Liver (tissue), 8 donors: ENCODE measurements at regions not wholly inside any gene's neighbourhood (a gene's known extent, or its start where the extent isn't known, plus 50 kb on each side); places are given as distances from the start of the nearest gene placed in this dataset.

ENCODE experiments used
- DNase-seq: peaks from one replicate; pipeline ENCODE4 v3.0.0-alpha.2; 2017; ENCODE audit warnings: low spot score
- H3K27ac ChIP-seq, 2 donors: one replicate each; pipeline ENCODE4 v1.7.0; 2013; ENCODE audit warnings: inconsistent platforms in 2 of 2, low read length in 2 of 2, control low read depth in 1 of 2, low read depth in 1 of 2, mild to moderate bottlenecking in 1 of 2
- H3K27me3 ChIP-seq, 4 donors: one replicate each; pipeline versions ENCODE4 v1.6.1 to v1.7.0; 2013; ENCODE audit warnings: low read length in 3 of 4, inconsistent platforms in 1 of 4, mild to moderate bottlenecking in 1 of 4, moderate library complexity in 1 of 4; ENCODE audit not compliant: control insufficient read depth in 4 of 4, insufficient read depth in 4 of 4
- H3K36me3 ChIP-seq, 4 donors: one replicate each; pipeline versions ENCODE4 v1.6.1 to v1.7.0; 2013; ENCODE audit warnings: low read length in 3 of 4, mild to moderate bottlenecking in 3 of 4, low read depth in 1 of 4, moderate library complexity in 1 of 4; ENCODE audit not compliant: control insufficient read depth in 4 of 4, insufficient read depth in 3 of 4
- H3K4me1 ChIP-seq, 4 donors: one replicate each; pipeline versions ENCODE4 v1.6.1 to v1.7.0; 2013; ENCODE audit warnings: low read length in 3 of 4, mild to moderate bottlenecking in 3 of 4, moderate library complexity in 1 of 4; ENCODE audit not compliant: control insufficient read depth in 4 of 4, insufficient read depth in 4 of 4
- H3K4me3 ChIP-seq, 3 donors: one replicate each; pipeline versions ENCODE4 v1.6.1 to v1.7.0; 2013; ENCODE audit warnings: low read length in 3 of 3, control low read depth in 1 of 3, low read depth in 1 of 3, mild to moderate bottlenecking in 1 of 3
- H3K9ac ChIP-seq, 2 donors: one replicate each; pipeline ENCODE4 v1.7.0; 2013; ENCODE audit warnings: low read length in 2 of 2, mild to moderate bottlenecking in 2 of 2, moderate library complexity in 2 of 2, control low read depth in 1 of 2, low read depth in 1 of 2
- H3K9me3 ChIP-seq, 4 donors: one replicate each; pipeline versions ENCODE4 v1.6.1 to v1.7.0; 2013; ENCODE audit warnings: low read length in 3 of 4; ENCODE audit not compliant: control insufficient read depth in 4 of 4
- EGR1 ChIP-seq, 2 donors: IDR thresholded peaks; 2 replicates each; pipeline ENCODE4 v1.6.1; 2016 to 2018; ENCODE audit warnings: antibody characterized with exemption in 2 of 2, low read depth in 2 of 2
- FOXA1 ChIP-seq: IDR thresholded peaks from 2 replicates; pipeline ENCODE4 v1.6.1; 2016; ENCODE audit warnings: antibody characterized with exemption
- FOXA2 ChIP-seq: IDR thresholded peaks from 2 replicates; pipeline ENCODE4 v1.6.1; 2016; ENCODE audit warnings: antibody characterized with exemption
- GABPA ChIP-seq, 2 donors: IDR thresholded peaks in 1 of 2; conservative IDR thresholded peaks in 1 of 2; 2 replicates each; pipeline ENCODE4 v1.6.1; 2016; ENCODE audit warnings: antibody characterized with exemption in 2 of 2, mild to moderate bottlenecking in 1 of 2, moderate library complexity in 1 of 2
- HNF4A ChIP-seq, 2 donors: conservative IDR thresholded peaks; 2 replicates each; pipeline ENCODE4 v1.6.1; 2016; ENCODE audit warnings: antibody characterized with exemption in 2 of 2, mild to moderate bottlenecking in 2 of 2
- HNF4G ChIP-seq: IDR thresholded peaks from 2 replicates; pipeline ENCODE4 v1.6.1; 2016; ENCODE audit warnings: antibody characterized with exemption
- JUND ChIP-seq, 2 donors: IDR thresholded peaks; 2 replicates each; pipeline ENCODE4 v1.6.1; 2016; ENCODE audit warnings: antibody characterized with exemption in 2 of 2
- NR2F2 ChIP-seq: IDR thresholded peaks from 2 replicates; pipeline ENCODE4 v1.6.1; 2016; ENCODE audit warnings: antibody characterized with exemption
- RAD21 ChIP-seq, 2 donors: IDR thresholded peaks; 2 replicates each; pipeline ENCODE4 v1.6.1; 2016; ENCODE audit warnings: antibody characterized with exemption in 2 of 2, mild to moderate bottlenecking in 2 of 2
- REST ChIP-seq: IDR thresholded peaks from 2 replicates; pipeline ENCODE4 v1.6.1; 2016; ENCODE audit warnings: antibody characterized with exemption, mild to moderate bottlenecking
- RXRA ChIP-seq, 2 donors: IDR thresholded peaks; 2 replicates each; pipeline ENCODE4 v1.6.1; 2017 to 2018; ENCODE audit warnings: antibody characterized with exemption in 2 of 2, mild to moderate bottlenecking in 1 of 2
- SP1 ChIP-seq: IDR thresholded peaks from 2 replicates; pipeline ENCODE4 v1.6.1; 2018; ENCODE audit warnings: antibody characterized with exemption, mild to moderate bottlenecking
- TAF1 ChIP-seq: conservative IDR thresholded peaks from 2 replicates; pipeline ENCODE4 v1.6.1; 2016; ENCODE audit warnings: antibody characterized with exemption, mild to moderate bottlenecking
- YY1 ChIP-seq: IDR thresholded peaks from 2 replicates; pipeline ENCODE4 v1.6.1; 2016; ENCODE audit warnings: antibody characterized with exemption, mild to moderate bottlenecking
- WGBS: extraction: QIAGEN DNeasy Blood & Tissue Kit; methylation state at CpG from one replicate; pipeline ENCODE4 v1.1.7; 2013; 5-methylcytosine and 5-hydroxymethylcytosine counted together
- TF ChIP-seq, protein P1 (sequence below): IDR thresholded peaks from 2 replicates; pipeline ENCODE4 v1.6.1; 2016; ENCODE audit warnings: antibody characterized with exemption
- TF ChIP-seq, protein P2 (sequence below): IDR thresholded peaks from 2 replicates; pipeline ENCODE4 v1.6.1; 2016; ENCODE audit warnings: antibody characterized with exemption
- TF ChIP-seq, protein P3 (sequence below): fragments of 150-350 bp; IDR thresholded peaks from 2 replicates; pipeline ENCODE4 v1.5.1; 2017; ENCODE audit warnings: improper control_type of control experiment, low read depth, low read length; ENCODE audit not compliant: missing input control
- TF ChIP-seq, protein P4 (sequence below): IDR thresholded peaks from 2 replicates; pipeline ENCODE4 v1.6.1; 2016; ENCODE audit warnings: antibody characterized with exemption
- donor health status: healthy.
- donor health status: healthy.
- donor health status: healthy.
- donor health status: healthy.
- donor health status: healthy.

DNA sequence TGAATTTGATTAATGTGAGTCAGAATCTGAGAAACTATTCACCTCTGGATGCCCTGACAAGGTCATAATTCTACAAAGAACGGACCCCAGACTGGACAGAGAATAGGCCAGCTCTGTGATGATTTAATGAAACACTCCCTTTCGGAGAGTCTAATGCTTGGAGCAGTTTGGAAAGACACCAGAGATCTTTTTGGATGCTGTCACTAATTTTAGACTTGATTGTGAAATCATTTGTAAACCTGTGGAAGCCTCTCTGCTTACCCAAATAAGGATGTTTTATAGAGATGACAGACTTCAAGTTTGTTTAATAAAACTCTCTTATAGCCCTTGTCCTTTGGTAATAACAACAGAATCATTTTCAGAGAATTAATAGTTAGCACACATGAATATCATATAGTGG is 83.5 kb downstream of the MYL12B start:
- Histone ChIP-seq H3K27me3 (no peaks in the 10 kb centered on the region), H3K36me3 (no peaks in the 10 kb centered on the region), H3K9me3 (no peaks in the 10 kb centered on the region), H3K9ac (no peak overlapping the region), H3K27ac (no peak overlapping the region), H3K4me3 (no peak overlapping the region), H3K4me1 (no peaks in the 10 kb centered on the region)
- DNase-seq = no peak
- 61% methylated on average over 2 of the region's 2 CpGs for WGBS
- TF ChIP-seq FOXA1 (no peak), TAF1 (no peak), EGR1 (IDR thresholded peaks at IDR 0.05; ENCODE audit: low read depth in 2 of 2) (no peak), RXRA (IDR thresholded peaks at IDR 0.05) (no peak), HNF4A (conservative IDR thresholded peaks at IDR 0.05) (no peak), SP1 (no peak), HNF4G (no peak), GABPA (IDR thresholded peaks at IDR 0.05 in 1 of 2, conservative IDR thresholded peaks at IDR 0.05 in 1 of 2) (no peak), YY1 (no peak), REST (no peak), FOXA2 (no peak), JUND (IDR thresholded peaks at IDR 0.05) (no peak)
- TF ChIP-seq, protein P1, sequence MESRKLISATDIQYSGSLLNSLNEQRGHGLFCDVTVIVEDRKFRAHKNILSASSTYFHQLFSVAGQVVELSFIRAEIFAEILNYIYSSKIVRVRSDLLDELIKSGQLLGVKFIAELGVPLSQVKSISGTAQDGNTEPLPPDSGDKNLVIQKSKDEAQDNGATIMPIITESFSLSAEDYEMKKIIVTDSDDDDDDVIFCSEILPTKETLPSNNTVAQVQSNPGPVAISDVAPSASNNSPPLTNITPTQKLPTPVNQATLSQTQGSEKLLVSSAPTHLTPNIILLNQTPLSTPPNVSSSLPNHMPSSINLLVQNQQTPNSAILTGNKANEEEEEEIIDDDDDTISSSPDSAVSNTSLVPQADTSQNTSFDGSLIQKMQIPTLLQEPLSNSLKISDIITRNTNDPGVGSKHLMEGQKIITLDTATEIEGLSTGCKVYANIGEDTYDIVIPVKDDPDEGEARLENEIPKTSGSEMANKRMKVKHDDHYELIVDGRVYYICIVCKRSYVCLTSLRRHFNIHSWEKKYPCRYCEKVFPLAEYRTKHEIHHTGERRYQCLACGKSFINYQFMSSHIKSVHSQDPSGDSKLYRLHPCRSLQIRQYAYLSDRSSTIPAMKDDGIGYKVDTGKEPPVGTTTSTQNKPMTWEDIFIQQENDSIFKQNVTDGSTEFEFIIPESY = no peak
- TF ChIP-seq, protein P2, sequence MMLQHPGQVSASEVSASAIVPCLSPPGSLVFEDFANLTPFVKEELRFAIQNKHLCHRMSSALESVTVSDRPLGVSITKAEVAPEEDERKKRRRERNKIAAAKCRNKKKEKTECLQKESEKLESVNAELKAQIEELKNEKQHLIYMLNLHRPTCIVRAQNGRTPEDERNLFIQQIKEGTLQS = no peak
- TF ChIP-seq, protein P3, sequence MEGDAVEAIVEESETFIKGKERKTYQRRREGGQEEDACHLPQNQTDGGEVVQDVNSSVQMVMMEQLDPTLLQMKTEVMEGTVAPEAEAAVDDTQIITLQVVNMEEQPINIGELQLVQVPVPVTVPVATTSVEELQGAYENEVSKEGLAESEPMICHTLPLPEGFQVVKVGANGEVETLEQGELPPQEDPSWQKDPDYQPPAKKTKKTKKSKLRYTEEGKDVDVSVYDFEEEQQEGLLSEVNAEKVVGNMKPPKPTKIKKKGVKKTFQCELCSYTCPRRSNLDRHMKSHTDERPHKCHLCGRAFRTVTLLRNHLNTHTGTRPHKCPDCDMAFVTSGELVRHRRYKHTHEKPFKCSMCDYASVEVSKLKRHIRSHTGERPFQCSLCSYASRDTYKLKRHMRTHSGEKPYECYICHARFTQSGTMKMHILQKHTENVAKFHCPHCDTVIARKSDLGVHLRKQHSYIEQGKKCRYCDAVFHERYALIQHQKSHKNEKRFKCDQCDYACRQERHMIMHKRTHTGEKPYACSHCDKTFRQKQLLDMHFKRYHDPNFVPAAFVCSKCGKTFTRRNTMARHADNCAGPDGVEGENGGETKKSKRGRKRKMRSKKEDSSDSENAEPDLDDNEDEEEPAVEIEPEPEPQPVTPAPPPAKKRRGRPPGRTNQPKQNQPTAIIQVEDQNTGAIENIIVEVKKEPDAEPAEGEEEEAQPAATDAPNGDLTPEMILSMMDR = no peak
- TF ChIP-seq, protein P4, sequence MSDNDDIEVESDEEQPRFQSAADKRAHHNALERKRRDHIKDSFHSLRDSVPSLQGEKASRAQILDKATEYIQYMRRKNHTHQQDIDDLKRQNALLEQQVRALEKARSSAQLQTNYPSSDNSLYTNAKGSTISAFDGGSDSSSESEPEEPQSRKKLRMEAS = no peak

GRCh38 chr18:3345885-3346284 is 84.0 kb downstream of the MYL12B start:
- TF ChIP-seq, protein P4 = no peak
- TF ChIP-seq YY1 = no peak
- TF ChIP-seq HNF4A (conservative IDR thresholded peaks at IDR 0.05) = no peak
- no peak for TF ChIP-seq GABPA (IDR thresholded peaks at IDR 0.05 in 1 of 2, conservative IDR thresholded peaks at IDR 0.05 in 1 of 2)
- no peak for TF ChIP-seq RXRA (IDR thresholded peaks at IDR 0.05)
- TF ChIP-seq, protein P3 = no peak
- no peak for TF ChIP-seq FOXA2
- no peak for TF ChIP-seq JUND (IDR thresholded peaks at IDR 0.05)
- TF ChIP-seq, protein P1 = no peak
- TF ChIP-seq NR2F2 = no peak
- no peak for TF ChIP-seq RAD21 (IDR thresholded peaks at IDR 0.05)
- no peak for TF ChIP-seq TAF1
- TF ChIP-seq, protein P2 = no peak
- TF ChIP-seq EGR1 (IDR thresholded peaks at IDR 0.05; ENCODE audit: low read depth in 2 of 2) = no peak
- TF ChIP-seq SP1 = no peak
- TF ChIP-seq HNF4G = no peak
- no peak for TF ChIP-seq FOXA1
- Histone ChIP-seq H3K4me3 (no peak overlapping the region), H3K9me3 (no peaks in the 10 kb centered on the region), H3K4me1 (no peaks in the 10 kb centered on the region), H3K27ac (no peak overlapping the region), H3K36me3 (no peaks in the 10 kb centered on the region), H3K27me3 (no peaks in the 10 kb centered on the region), H3K9ac (no peak overlapping the region)
- WGBS = 87% methylated on average over 1 of the region's 1 CpG
- DNase-seq = no peak
